H1 (cell line): ENCODE measurements at regions not wholly inside any gene's neighbourhood (a gene's known extent, or its start where the extent isn't known, plus 50 kb on each side); places are given as distances from the start of the nearest gene placed in this dataset.

Source experiments
- CTCF ChIA-PET: fragments of 300-600 bp; sonication (Branson Sonifier 250); formaldehyde crosslinking; loops from one replicate; lab custom pipeline; 2021; ENCODE audit not compliant: partially characterized antibody; lab: Charles Lee
- POLR2A ChIA-PET: fragments of 300-600 bp; sonication (Branson Sonifier 250); formaldehyde crosslinking; loops from one replicate; lab custom pipeline; 2021; ENCODE audit warnings: inconsistent platforms; ENCODE audit not compliant: partially characterized antibody; lab: Charles Lee
- DNase-seq, 2 experiments: peaks; one replicate each; pipeline versions ENCODE4 v3.0.0 to v3.0.0-alpha.2; 2010 to 2022; ENCODE audit warnings: low spot score in 2 of 2, low read depth in 1 of 2, mixed read lengths in 1 of 2
- FAIRE-seq: peaks from 2 replicates; lab custom pipeline; 2011; peaks lifted over from hg19 to GRCh38; lab: Jason Lieb, UNC
- H2AFZ ChIP-seq: 2 replicates; pipeline ENCODE4 v1.8.1; 2012; ENCODE audit warnings: low read length, inconsistent platforms
- H2AK5ac ChIP-seq: 2 replicates; pipeline ENCODE4 v1.6.1; 2013; ENCODE audit warnings: low read depth, low read length
- H2BK120ac ChIP-seq: replicated peaks from 2 replicates; pipeline ENCODE3; 2013; ENCODE audit warnings: low read depth, low read length, inconsistent platforms
- H2BK12ac ChIP-seq: 2 replicates; pipeline ENCODE4 v1.6.1; 2013; ENCODE audit warnings: low read depth, low read length
- H2BK15ac ChIP-seq: 2 replicates; pipeline ENCODE4 v1.6.1; 2013; ENCODE audit warnings: low read length
- H2BK20ac ChIP-seq: 2 replicates; pipeline ENCODE4 v1.6.1; 2013; ENCODE audit warnings: low read length
- H2BK5ac ChIP-seq: 2 replicates; pipeline ENCODE4 v1.6.1; 2013; ENCODE audit warnings: low read depth, low read length
- H3K14ac ChIP-seq: 2 replicates; pipeline ENCODE4 v1.6.1; 2013; ENCODE audit warnings: inconsistent platforms; ENCODE audit not compliant: insufficient read length
- H3K18ac ChIP-seq: 2 replicates; pipeline ENCODE4 v1.6.1; 2013; ENCODE audit warnings: low read length; ENCODE audit errors: extremely low read depth
- H3K23ac ChIP-seq: 2 replicates; pipeline ENCODE4 v1.6.1; 2013; ENCODE audit warnings: inconsistent platforms; ENCODE audit not compliant: insufficient read length
- H3K23me2 ChIP-seq: 2 replicates; pipeline ENCODE4 v1.6.1; 2013; ENCODE audit warnings: low read depth, low read length
- H3K27ac ChIP-seq: 2 replicates; pipeline ENCODE4 v1.6.1; 2011; ENCODE audit warnings: low read depth, low read length, inconsistent platforms
- H3K27me3 ChIP-seq, 4 experiments: replicated peaks in 1 of 4; 1 replicate in 1 of 4; 2 replicates in 3 of 4; pipeline versions ENCODE4 v1.6.1 to v1.8.1; 2011 to 2013; ENCODE audit warnings: low read length in 3 of 4, mild to moderate bottlenecking in 3 of 4, inconsistent platforms in 2 of 4, mixed read lengths in 2 of 4, moderate library complexity in 1 of 4; ENCODE audit not compliant: control insufficient read depth in 3 of 4, insufficient read depth in 3 of 4; ENCODE audit errors: extremely low read depth in 1 of 4
- H3K36me3 ChIP-seq, 4 experiments: 2 replicates each; pipeline versions ENCODE4 v1.6.1 to v1.8.1; 2011 to 2013; ENCODE audit warnings: mild to moderate bottlenecking in 4 of 4, low read length in 3 of 4, moderate library complexity in 2 of 4, control low read depth in 1 of 4, inconsistent platforms in 1 of 4; ENCODE audit not compliant: insufficient read depth in 4 of 4, control insufficient read depth in 2 of 4
- H3K4ac ChIP-seq: replicated peaks from 2 replicates; pipeline ENCODE3; 2013; ENCODE audit warnings: low read length, low read depth, mixed read lengths, inconsistent platforms; ENCODE audit not compliant: insufficient read length
- H3K4me1 ChIP-seq, 4 experiments: replicated peaks in 1 of 4; 1 replicate in 1 of 4; 2 replicates in 3 of 4; pipeline versions ENCODE4 v1.6.1 to v1.8.1; 2011 to 2013; ENCODE audit warnings: low read length in 3 of 4, inconsistent platforms in 2 of 4, mixed read lengths in 1 of 4; ENCODE audit not compliant: insufficient read depth in 4 of 4, control insufficient read depth in 3 of 4
- H3K4me2 ChIP-seq, 2 experiments: 2 replicates each; pipeline versions ENCODE4 v1.6.1 to v1.8.1; 2011 to 2013; ENCODE audit warnings: low read depth in 2 of 2, low read length in 2 of 2, control low read depth in 1 of 2, inconsistent platforms in 1 of 2, mild to moderate bottlenecking in 1 of 2; ENCODE audit not compliant: insufficient read depth in 1 of 2
- H3K4me3 ChIP-seq, 4 experiments: fragments of 200-600, 300-600 bp in 1 of 4; sonication (generic), shearing (Covaris generic), sonication (Bioruptor Twin) in 1 of 4; 2 replicates each; pipeline versions ENCODE4 v1.5.1 to v1.8.1; 2011 to 2016; ENCODE audit warnings: low read length in 4 of 4, low read depth in 3 of 4, control low read depth in 2 of 4, inconsistent platforms in 2 of 4, mild to moderate bottlenecking in 2 of 4, mixed read lengths in 1 of 4, moderate library complexity in 1 of 4; ENCODE audit not compliant: insufficient read depth in 2 of 4; ENCODE audit errors: extremely low read depth in 1 of 4
- H3K56ac ChIP-seq: replicated peaks from 2 replicates; pipeline ENCODE3; 2013; ENCODE audit warnings: low read depth, mild to moderate bottlenecking, mixed read lengths, low read length, inconsistent platforms; ENCODE audit not compliant: insufficient read length
- H3K79me1 ChIP-seq: 2 replicates; pipeline ENCODE4 v1.6.1; 2013; ENCODE audit warnings: low read depth, low read length, control low read depth
- H3K79me2 ChIP-seq, 2 experiments: 2 replicates each; pipeline versions ENCODE4 v1.6.1 to v1.8.1; 2012 to 2013; ENCODE audit warnings: low read length in 2 of 2, mild to moderate bottlenecking in 2 of 2, inconsistent platforms in 1 of 2; ENCODE audit not compliant: insufficient read depth in 2 of 2, control insufficient read depth in 1 of 2
- H3K9ac ChIP-seq, 4 experiments: replicated peaks in 1 of 4; 1 replicate in 1 of 4; 2 replicates in 3 of 4; pipeline versions ENCODE4 v1.6.1 to v1.8.1; 2011 to 2013; ENCODE audit warnings: low read depth in 3 of 4, low read length in 3 of 4, control low read depth in 2 of 4, mild to moderate bottlenecking in 2 of 4, moderate library complexity in 2 of 4, inconsistent platforms in 1 of 4; ENCODE audit errors: extremely low read depth in 1 of 4
- H3K9me3 ChIP-seq, 2 experiments: 2 replicates each; pipeline versions ENCODE4 v1.6.1 to v1.8.1; 2012 to 2013; ENCODE audit warnings: mild to moderate bottlenecking in 2 of 2, moderate library complexity in 2 of 2, control low read depth in 1 of 2, inconsistent platforms in 1 of 2, low read depth in 1 of 2, low read length in 1 of 2, mixed read lengths in 1 of 2; ENCODE audit not compliant: insufficient read depth in 2 of 2
- H4K20me1 ChIP-seq, 2 experiments: replicated peaks in 1 of 2; 2 replicates each; pipeline versions ENCODE3 to v1.8.1; 2011 to 2013; ENCODE audit warnings: inconsistent platforms in 2 of 2, low read length in 2 of 2, mild to moderate bottlenecking in 1 of 2; ENCODE audit not compliant: insufficient read depth in 2 of 2, control insufficient read depth in 1 of 2
- H4K5ac ChIP-seq: 2 replicates; pipeline ENCODE4 v1.6.1; 2013; ENCODE audit warnings: low read length, low read depth, mixed read lengths, inconsistent platforms; ENCODE audit not compliant: insufficient read length
- H4K8ac ChIP-seq: 2 replicates; pipeline ENCODE4 v1.8.0; 2013; ENCODE audit warnings: mild to moderate bottlenecking, moderate library complexity, low read length, inconsistent platforms; ENCODE audit not compliant: insufficient read depth; ENCODE audit errors: extremely low read depth
- H4K91ac ChIP-seq: replicated peaks from 2 replicates; pipeline ENCODE3; 2013; ENCODE audit warnings: low read length, mixed read lengths, inconsistent platforms; ENCODE audit not compliant: insufficient read length
- ATF3 ChIP-seq: IDR thresholded peaks from 2 replicates; pipeline ENCODE4 v1.6.1; 2011; ENCODE audit warnings: low read depth, mild to moderate bottlenecking, low read length; ENCODE audit not compliant: insufficient read depth
- CEBPB ChIP-seq: IDR thresholded peaks from 2 replicates; pipeline ENCODE4 v1.6.1; 2012; ENCODE audit warnings: low read depth, low read length
- CREB1 ChIP-seq: IDR thresholded peaks from 2 replicates; pipeline ENCODE4 v1.6.1; 2012; ENCODE audit warnings: inconsistent platforms
- CTCF ChIP-seq, 3 experiments: IDR thresholded peaks; 1 replicate in 2 of 3; 2 replicates in 1 of 3; pipeline versions ENCODE4 v1.5.1 to v1.6.1; 2011; ENCODE audit warnings: low read length in 3 of 3, mild to moderate bottlenecking in 3 of 3, inconsistent platforms in 2 of 3, low read depth in 1 of 3, moderate library complexity in 1 of 3; ENCODE audit not compliant: insufficient read depth in 1 of 3; ENCODE audit errors: control extremely low read depth in 1 of 3
- EGR1 ChIP-seq: IDR thresholded peaks from 2 replicates; pipeline ENCODE4 v1.6.1; 2011; ENCODE audit warnings: low read depth, low read length, borderline replicate concordance
- EP300 ChIP-seq, 2 experiments: IDR thresholded peaks; 1 replicate in 1 of 2; 2 replicates in 1 of 2; pipeline ENCODE4 v1.6.1; 2011 to 2012; ENCODE audit warnings: low read depth in 2 of 2, low read length in 2 of 2, mild to moderate bottlenecking in 2 of 2, borderline replicate concordance in 1 of 2, inconsistent platforms in 1 of 2, moderate library complexity in 1 of 2
- MAFK ChIP-seq: IDR thresholded peaks from 2 replicates; pipeline ENCODE4 v1.6.1; 2012; ENCODE audit warnings: low read depth, mild to moderate bottlenecking, improper control_type of control experiment, low read length
- NRF1 ChIP-seq: IDR thresholded peaks from 2 replicates; pipeline ENCODE4 v1.6.1; 2011; ENCODE audit warnings: mild to moderate bottlenecking, low read depth, low read length, improper control_type of control experiment
- RXRA ChIP-seq: IDR thresholded peaks from 2 replicates; pipeline ENCODE4 v1.6.1; 2011; ENCODE audit warnings: low read depth, mild to moderate bottlenecking, low read length, moderate library complexity; ENCODE audit not compliant: insufficient read depth
- SP4 ChIP-seq: IDR thresholded peaks from 2 replicates; pipeline ENCODE4 v1.6.1; 2012; ENCODE audit warnings: low read length, inconsistent platforms
- SRF ChIP-seq: IDR thresholded peaks from 2 replicates; pipeline ENCODE4 v1.6.1; 2011; ENCODE audit warnings: mild to moderate bottlenecking, low read depth, low read length, moderate library complexity
- TEAD4 ChIP-seq: IDR thresholded peaks from 2 replicates; pipeline ENCODE4 v1.6.1; 2012; ENCODE audit warnings: low read depth, low read length, inconsistent platforms, mixed read lengths
- YY1 ChIP-seq: IDR thresholded peaks from 2 replicates; pipeline ENCODE4 v1.6.1; 2011; ENCODE audit warnings: low read depth, mild to moderate bottlenecking, low read length
- WGBS, 2 experiments: shearing (Covaris generic) in 1 of 2; methylation state at CpG; one replicate each; pipeline versions ENCODE4 v1.1.6 to v1.1.7; 2013 to 2015; ENCODE audit warnings: low lambda C conversion rate in 2 of 2, mixed read lengths in 2 of 2, inconsistent platforms in 1 of 2, low coverage in 1 of 2, missing lambda C conversion rate in 1 of 2; ENCODE audit not compliant: insufficient replicate concordance in 2 of 2, insufficient coverage in 1 of 2, insufficient read length in 1 of 2; ENCODE audit errors: extremely low coverage in 1 of 2, missing lambda C conversion rate in 1 of 2; 5-methylcytosine and 5-hydroxymethylcytosine counted together

DNA sequence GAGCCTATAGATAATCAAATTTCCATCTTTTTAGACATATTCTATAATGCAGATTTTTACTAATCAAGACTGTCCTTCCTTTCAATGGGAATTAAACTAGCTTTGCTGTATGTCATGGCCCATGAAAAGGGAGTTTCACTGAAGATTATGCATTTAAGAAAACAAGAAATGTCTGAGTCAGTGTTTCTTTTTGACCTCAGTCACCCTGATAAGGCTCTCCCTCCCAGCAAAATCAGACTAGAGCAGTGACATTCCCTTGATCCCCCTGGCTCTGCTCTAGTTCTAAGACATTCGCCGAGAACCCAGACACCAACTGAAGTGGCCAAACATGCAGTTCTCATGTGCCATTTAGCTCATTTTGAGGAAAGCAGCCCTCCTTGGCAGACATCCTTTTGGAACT lies 442.0 kb downstream of the ACTL7B start:
- Histone ChIP-seq H3K23ac (no peak overlapping the region), H4K5ac (no peak overlapping the region), H2AFZ (no peak overlapping the region), H3K36me3 (no peaks in the 10 kb centered on the region), H3K56ac (no peak overlapping the region), H4K20me1 (no peaks in the 10 kb centered on the region), H2BK20ac (no peak overlapping the region), H3K4me2 (no peak overlapping the region), H3K79me2 (no peaks in the 10 kb centered on the region), H3K4ac (no peak overlapping the region), H2BK12ac (no peak overlapping the region), H3K9me3 (no peaks in the 10 kb centered on the region), H4K91ac (no peak overlapping the region), H2BK5ac (no peak overlapping the region), H3K4me3 (no peak overlapping the region), H2BK120ac (no peak overlapping the region), H3K9ac (no peak overlapping the region), H2AK5ac (no peak overlapping the region), H3K14ac (no peak overlapping the region), H3K23me2 (no peaks in the 10 kb centered on the region), H3K27ac (no peak overlapping the region), H3K18ac (no peak overlapping the region), H4K8ac (no peak overlapping the region), H3K79me1 (no peaks in the 10 kb centered on the region), H3K27me3 (no peaks in the 10 kb centered on the region), H3K4me1 (no peaks in the 10 kb centered on the region), H2BK15ac (no peak overlapping the region)
- CTCF ChIA-PET, result interaction anchor here (0.6 to 3.3 kb wide), 20 partner anchors 10 to 989 kb away, joined by 3 to 17 read pairs (median 4); no protein-coding TSS in a partner anchor
- FAIRE-seq (no peak), DNase-seq (no peak)
- WGBS, 2 experiments, result 89% methylated on average over 2 of the region's 2 CpGs; no CpG with 5 or more reads in 1 of the 2 experiments
- POLR2A ChIA-PET, result no interaction called here
- TF ChIP-seq NRF1 (no peak), CREB1 (no peak), CEBPB (no peak), TEAD4 (no peak), YY1 (no peak), SP4 (no peak), ATF3 (no peak), SRF (no peak), RXRA (no peak), EGR1 (no peak), CTCF (IDR thresholded peaks at IDR 0.05; ENCODE audit: control extremely low read depth in 1 of 3, insufficient read depth in 1 of 3, low read depth in 1 of 3, low read length in 3 of 3) (no peak), EP300 (IDR thresholded peaks at IDR 0.05; ENCODE audit: borderline replicate concordance in 1 of 2, low read depth in 2 of 2, low read length in 2 of 2) (no peak), MAFK (no peak)
